ENCODE measurements at regions not wholly inside any gene's neighbourhood (a gene's known extent, or its start where the extent isn't known, plus 50 kb on each side); places are given as distances from the start of the nearest gene placed in this dataset.

DNA sequence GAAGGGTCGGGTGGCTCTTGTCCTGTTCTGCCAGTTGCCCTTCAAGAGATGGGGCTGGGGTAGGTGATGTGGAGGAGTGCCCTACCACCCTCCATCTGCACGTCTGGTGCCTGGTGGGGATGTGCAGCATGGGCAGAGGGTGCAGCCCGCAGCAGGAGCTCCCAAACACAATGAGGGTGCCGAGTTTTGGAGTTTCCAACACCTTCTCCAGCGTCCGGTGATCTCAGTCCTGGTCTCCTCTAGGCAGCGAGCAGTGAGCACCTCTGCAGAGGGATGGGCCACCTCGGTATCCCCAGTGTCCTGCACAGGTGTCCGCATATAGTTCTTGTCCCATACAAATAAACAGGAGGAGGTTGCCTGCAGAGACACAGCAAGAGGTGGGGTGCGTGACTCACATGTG, 136.0 kb downstream of the ENGASE start:
- no peak overlapping the region for H3K23ac ChIP-seq (ENCODE audit: insufficient read length, low read depth, low read length)
- no peak overlapping the region for H3K27ac ChIP-seq (ENCODE audit: insufficient read length, low read depth, low read length)
- no peak overlapping the region for H3K14ac ChIP-seq (ENCODE audit: insufficient read depth, low read length)
- no peak overlapping the region for H3K18ac ChIP-seq (ENCODE audit: insufficient read length, low read depth, low read length)
- H3K4me1 Mint-ChIP-seq = peaks cover 39 to 46% of the 10 kb centered on the region in 2 experiments
- H3K4me1 ChIP-seq (ENCODE audit: insufficient read depth, low read length) = peaks cover 2% of the 10 kb centered on the region; the same call in 1 of the 2 replicates
- no peak overlapping the region for H3K56ac ChIP-seq (ENCODE audit: insufficient read length, low read depth, low read length)
- H3K27me3 ChIP-seq (ENCODE audit: insufficient read depth, low read length) = no peaks in the 10 kb centered on the region
- no peaks in the 10 kb centered on the region for H3K9me3 ChIP-seq (ENCODE audit: control insufficient read depth, low read depth, low read length)
- H3K36me3 Mint-ChIP-seq (ENCODE audit: insufficient read depth in 1 of 3, low read depth in 3 of 3) = no peaks in the 10 kb centered on the region
- H3K4me2 ChIP-seq (ENCODE audit: insufficient read depth, insufficient read length, low read length) = no peak overlapping the region
- H3K4ac ChIP-seq (ENCODE audit: low read depth, low read length) = no peak overlapping the region
- peaks cover 1% of the 10 kb centered on the region for H3K27me3 Mint-ChIP-seq (ENCODE audit: low read depth)
- no peak overlapping the region for H2BK15ac ChIP-seq (ENCODE audit: low read depth, low read length)
- H3T11ph ChIP-seq (ENCODE audit: low read length) = no peak overlapping the region
- no peak overlapping the region for H4K91ac ChIP-seq (ENCODE audit: insufficient read length, low read depth, low read length)
- no peak overlapping the region for H3K27ac Mint-ChIP-seq
- no peak overlapping the region for H2BK20ac ChIP-seq (ENCODE audit: low read depth, low read length, poor library complexity, severe bottlenecking)
- H2BK12ac ChIP-seq (ENCODE audit: insufficient read length, low read depth, low read length) = no peak overlapping the region
- no peaks in the 10 kb centered on the region for H4K20me1 ChIP-seq (ENCODE audit: control insufficient read depth, insufficient read depth, insufficient read length)
- H2BK5ac ChIP-seq (ENCODE audit: insufficient read length, low read length) = no peak overlapping the region
- H3K79me1 ChIP-seq (ENCODE audit: insufficient read depth, low read depth, low read length, poor library complexity, severe bottlenecking) = no peaks in the 10 kb centered on the region
- no peaks in the 10 kb centered on the region for H3K9me3 Mint-ChIP-seq
- H4K8ac ChIP-seq (replicated peaks; ENCODE audit: insufficient read length, low read depth, low read length) = no peak overlapping the region
- H3K79me2 ChIP-seq (ENCODE audit: insufficient read depth, low read length) = no peaks in the 10 kb centered on the region
- peaks cover 3% of the 10 kb centered on the region for H3K23me2 ChIP-seq (ENCODE audit: insufficient read length, low read depth, low read length, poor library complexity, severe bottlenecking)
- TF ChIP-seq, protein P1, sequence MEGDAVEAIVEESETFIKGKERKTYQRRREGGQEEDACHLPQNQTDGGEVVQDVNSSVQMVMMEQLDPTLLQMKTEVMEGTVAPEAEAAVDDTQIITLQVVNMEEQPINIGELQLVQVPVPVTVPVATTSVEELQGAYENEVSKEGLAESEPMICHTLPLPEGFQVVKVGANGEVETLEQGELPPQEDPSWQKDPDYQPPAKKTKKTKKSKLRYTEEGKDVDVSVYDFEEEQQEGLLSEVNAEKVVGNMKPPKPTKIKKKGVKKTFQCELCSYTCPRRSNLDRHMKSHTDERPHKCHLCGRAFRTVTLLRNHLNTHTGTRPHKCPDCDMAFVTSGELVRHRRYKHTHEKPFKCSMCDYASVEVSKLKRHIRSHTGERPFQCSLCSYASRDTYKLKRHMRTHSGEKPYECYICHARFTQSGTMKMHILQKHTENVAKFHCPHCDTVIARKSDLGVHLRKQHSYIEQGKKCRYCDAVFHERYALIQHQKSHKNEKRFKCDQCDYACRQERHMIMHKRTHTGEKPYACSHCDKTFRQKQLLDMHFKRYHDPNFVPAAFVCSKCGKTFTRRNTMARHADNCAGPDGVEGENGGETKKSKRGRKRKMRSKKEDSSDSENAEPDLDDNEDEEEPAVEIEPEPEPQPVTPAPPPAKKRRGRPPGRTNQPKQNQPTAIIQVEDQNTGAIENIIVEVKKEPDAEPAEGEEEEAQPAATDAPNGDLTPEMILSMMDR (conservative IDR thresholded peaks at IDR 0.05) = no peak
- H2BK120ac ChIP-seq (ENCODE audit: low read depth, low read length, poor library complexity, severe bottlenecking) = no peak overlapping the region
- no peak overlapping the region for H3K4me3 Mint-ChIP-seq
- no peak overlapping the region for H2AFZ ChIP-seq (ENCODE audit: low read length)
- no peak for DNase-seq
- no peak overlapping the region for H2AK5ac ChIP-seq (ENCODE audit: insufficient read length, low read length)
- no peak overlapping the region for H4K5ac ChIP-seq (ENCODE audit: insufficient read length, low read depth, low read length)
- no peak overlapping the region for H3K9ac ChIP-seq (ENCODE audit: extremely low read depth, insufficient read length, low read length)
- no CpG with 5 or more reads among the region's 10 CpGs for WGBS (ENCODE audit: extremely low coverage, insufficient read length, low lambda C conversion rate)

All from H9 (cell line).